Spleen (tissue), 7 donors: ENCODE measurements at regions not wholly inside any gene's neighbourhood (a gene's known extent, or its start where the extent isn't known, plus 50 kb on each side); places are given as distances from the start of the nearest gene placed in this dataset.

ENCODE experiments used
- POLR2A ChIP-seq, 3 donors: fragments of 450-650 bp; IDR thresholded peaks; one replicate each; pipeline ENCODE4 v1.5.1; 2017; ENCODE audit warnings: antibody characterized with exemption in 3 of 3, mild to moderate bottlenecking in 1 of 3
- POLR2AphosphoS5 ChIP-seq, 3 donors: sonication (generic); formaldehyde crosslinking; IDR thresholded peaks; one replicate each; pipeline ENCODE4 v1.5.1; 2017; ENCODE audit warnings: antibody characterized with exemption in 3 of 3
- TF ChIP-seq, protein P1 (sequence below), 11 experiments: fragments of 200-600 bp in 7 of 11; fragments of 450-650 bp in 4 of 11; sonication (generic) in 4 of 11; IDR thresholded peaks in 8 of 11; conservative IDR thresholded peaks in 3 of 11; 1 replicate in 7 of 11; 2 replicates in 4 of 11; pipeline versions ENCODE4 v1.4.0 to v1.8.0; 2016 to 2021; ENCODE audit warnings: antibody characterized with exemption in 11 of 11, inconsistent platforms in 4 of 11, mild to moderate bottlenecking in 1 of 11
- donor health status: DM: no; HTN: no; CAD: no; lungs with moderate emphysema.
- donor health status: DM: no; HTN: no; CAD: no.
- donor health status: DM: no; HTN: no; CAD: no.

DNA sequence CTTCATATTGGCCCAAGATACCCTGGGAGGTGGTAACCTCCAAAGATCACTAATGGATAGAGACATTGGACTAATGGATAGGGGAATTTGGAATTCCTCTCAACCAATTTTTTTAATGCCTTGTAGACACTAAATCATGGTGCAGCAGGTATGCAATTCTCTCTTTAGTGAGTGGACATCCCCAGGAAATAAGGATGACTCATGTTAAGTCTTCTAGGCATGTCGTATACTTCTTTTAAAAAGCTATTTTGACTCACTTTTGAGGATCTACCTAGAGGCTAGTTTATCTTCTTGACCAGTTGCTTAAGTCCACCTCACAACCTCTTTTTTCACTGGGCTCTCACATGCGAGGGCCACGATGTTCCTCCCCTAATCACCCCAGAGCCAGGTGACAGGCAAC, 211.6 kb upstream of the CDH12 start:
- TF ChIP-seq, protein P1, sequence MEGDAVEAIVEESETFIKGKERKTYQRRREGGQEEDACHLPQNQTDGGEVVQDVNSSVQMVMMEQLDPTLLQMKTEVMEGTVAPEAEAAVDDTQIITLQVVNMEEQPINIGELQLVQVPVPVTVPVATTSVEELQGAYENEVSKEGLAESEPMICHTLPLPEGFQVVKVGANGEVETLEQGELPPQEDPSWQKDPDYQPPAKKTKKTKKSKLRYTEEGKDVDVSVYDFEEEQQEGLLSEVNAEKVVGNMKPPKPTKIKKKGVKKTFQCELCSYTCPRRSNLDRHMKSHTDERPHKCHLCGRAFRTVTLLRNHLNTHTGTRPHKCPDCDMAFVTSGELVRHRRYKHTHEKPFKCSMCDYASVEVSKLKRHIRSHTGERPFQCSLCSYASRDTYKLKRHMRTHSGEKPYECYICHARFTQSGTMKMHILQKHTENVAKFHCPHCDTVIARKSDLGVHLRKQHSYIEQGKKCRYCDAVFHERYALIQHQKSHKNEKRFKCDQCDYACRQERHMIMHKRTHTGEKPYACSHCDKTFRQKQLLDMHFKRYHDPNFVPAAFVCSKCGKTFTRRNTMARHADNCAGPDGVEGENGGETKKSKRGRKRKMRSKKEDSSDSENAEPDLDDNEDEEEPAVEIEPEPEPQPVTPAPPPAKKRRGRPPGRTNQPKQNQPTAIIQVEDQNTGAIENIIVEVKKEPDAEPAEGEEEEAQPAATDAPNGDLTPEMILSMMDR (IDR thresholded peaks at IDR 0.05 in 8 of 11, conservative IDR thresholded peaks at IDR 0.05 in 3 of 11) = no peak
- TF ChIP-seq POLR2AphosphoS5 (IDR thresholded peaks at IDR 0.05) (no peak), POLR2A (IDR thresholded peaks at IDR 0.05) (no peak)
